A673 (cell line): ENCODE measurements at regions not wholly inside any gene's neighbourhood (a gene's known extent, or its start where the extent isn't known, plus 50 kb on each side); places are given as distances from the start of the nearest gene placed in this dataset.

Experiments used
- CTCF ChIP-seq: fragments of 300-800, 200-600 bp; sonication (generic); conservative IDR thresholded peaks from 2 replicates; pipeline ENCODE4 v1.5.1; 2017; ENCODE audit warnings: low read depth, mild to moderate bottlenecking, antibody characterized with exemption, low read length, moderate library complexity, mixed read lengths
- EZH2 ChIP-seq: fragments of 200-600 bp; sonication (generic); IDR thresholded peaks from 2 replicates; pipeline ENCODE4 v1.6.1; 2017; ENCODE audit warnings: borderline replicate concordance, low read depth, mild to moderate bottlenecking, mixed read lengths, antibody characterized with exemption, low read length; ENCODE audit not compliant: poor library complexity, severe bottlenecking

GRCh38 chr3:167898091-167898490 is 162.6 kb downstream of the SERPINI1 start:
- TF ChIP-seq CTCF, result no peak
- TF ChIP-seq EZH2, result no peak
